ENCODE measurements at regions not wholly inside any gene's neighbourhood (a gene's known extent, or its start where the extent isn't known, plus 50 kb on each side); places are given as distances from the start of the nearest gene placed in this dataset.
"Not testable (repeated sequence)": the region's sequence is repeated elsewhere in the genome, so short reads cannot be mapped to it uniquely, and the experiment has no call there.

GRCh38 chrX:124426288-124427169 lies 80.2 kb downstream of the SH2D1A start:
- DNase-seq: no peak

- no peak for DNase-seq
Observed at GRCh38 chrX:124433186-124433585, 86.8 kb downstream of the SH2D1A start.

- no peak for DNase-seq
Observed at GRCh38 chrX:124435616-124436015, 89.3 kb downstream of the SH2D1A start.

GRCh38 chrX:124440695-124441094 lies 94.3 kb downstream of the SH2D1A start:
- no peak for DNase-seq

GRCh38 chrX:124441971-124442590 lies 95.7 kb downstream of the SH2D1A start:
- DNase-seq: no peak

- DNase-seq: no peak
Observed at GRCh38 chrX:124455966-124456365, 109.6 kb downstream of the SH2D1A start.

GRCh38 chrX:124459851-124460250 lies 113.5 kb downstream of the SH2D1A start:
- DNase-seq: not testable (repeated sequence)

- DNase-seq: no peak
Observed at GRCh38 chrX:124462931-124463330, 116.6 kb downstream of the SH2D1A start.

GRCh38 chrX:124467202-124467601 lies 120.8 kb downstream of the SH2D1A start:
- DNase-seq: no peak

GRCh38 chrX:124475358-124475757 lies 129.0 kb downstream of the SH2D1A start:
- DNase-seq: no peak

- no peak for DNase-seq
Observed at GRCh38 chrX:124476562-124476961, 130.2 kb downstream of the SH2D1A start.

GRCh38 chrX:124478046-124478445 lies 131.7 kb downstream of the SH2D1A start:
- no peak for DNase-seq

GRCh38 chrX:124488412-124489161 lies 142.2 kb downstream of the SH2D1A start:
- no peak for DNase-seq

- DNase-seq: no peak
Observed at GRCh38 chrX:124493984-124494383, 147.6 kb downstream of the SH2D1A start.

GRCh38 chrX:124497386-124497785 lies 151.0 kb downstream of the SH2D1A start:
- no peak for DNase-seq

- DNase-seq: no peak
Observed at GRCh38 chrX:124501586-124501985, 155.2 kb downstream of the SH2D1A start.

- no peak for DNase-seq
Observed at GRCh38 chrX:124502166-124502565, 155.8 kb downstream of the SH2D1A start.

GRCh38 chrX:124502599-124502998 lies 156.2 kb downstream of the SH2D1A start:
- no peak for DNase-seq

- DNase-seq: no peak
Observed at GRCh38 chrX:124504111-124504983, 158.0 kb downstream of the SH2D1A start.

- no peak for DNase-seq
Observed at GRCh38 chrX:124506066-124506465, 159.7 kb downstream of the SH2D1A start.

GRCh38 chrX:124507246-124507645 lies 160.9 kb downstream of the SH2D1A start:
- no peak for DNase-seq

- no peak for DNase-seq
Observed at GRCh38 chrX:124518885-124519284, 172.5 kb downstream of the SH2D1A start.

GRCh38 chrX:124524852-124525251 lies 178.5 kb downstream of the SH2D1A start:
- DNase-seq: no peak

Data from activated T-cell treated with anti-CD3 and anti-CD28 coated beads, Interleukin-2, amount 50 U/mL, for 1 hour (primary cell).